Liver (tissue), 8 donors: ENCODE measurements at regions not wholly inside any gene's neighbourhood (a gene's known extent, or its start where the extent isn't known, plus 50 kb on each side); places are given as distances from the start of the nearest gene placed in this dataset.

ENCODE experiments used
- DNase-seq: peaks from one replicate; pipeline ENCODE4 v3.0.0-alpha.2; 2017; ENCODE audit warnings: low spot score
- H3K27ac ChIP-seq, 2 donors: one replicate each; pipeline ENCODE4 v1.7.0; 2013; ENCODE audit warnings: inconsistent platforms in 2 of 2, low read length in 2 of 2, control low read depth in 1 of 2, low read depth in 1 of 2, mild to moderate bottlenecking in 1 of 2
- H3K27me3 ChIP-seq, 4 donors: one replicate each; pipeline versions ENCODE4 v1.6.1 to v1.7.0; 2013; ENCODE audit warnings: low read length in 3 of 4, inconsistent platforms in 1 of 4, mild to moderate bottlenecking in 1 of 4, moderate library complexity in 1 of 4; ENCODE audit not compliant: control insufficient read depth in 4 of 4, insufficient read depth in 4 of 4
- H3K36me3 ChIP-seq, 4 donors: one replicate each; pipeline versions ENCODE4 v1.6.1 to v1.7.0; 2013; ENCODE audit warnings: low read length in 3 of 4, mild to moderate bottlenecking in 3 of 4, low read depth in 1 of 4, moderate library complexity in 1 of 4; ENCODE audit not compliant: control insufficient read depth in 4 of 4, insufficient read depth in 3 of 4
- H3K4me1 ChIP-seq, 4 donors: one replicate each; pipeline versions ENCODE4 v1.6.1 to v1.7.0; 2013; ENCODE audit warnings: low read length in 3 of 4, mild to moderate bottlenecking in 3 of 4, moderate library complexity in 1 of 4; ENCODE audit not compliant: control insufficient read depth in 4 of 4, insufficient read depth in 4 of 4
- H3K4me3 ChIP-seq, 3 donors: one replicate each; pipeline versions ENCODE4 v1.6.1 to v1.7.0; 2013; ENCODE audit warnings: low read length in 3 of 3, control low read depth in 1 of 3, low read depth in 1 of 3, mild to moderate bottlenecking in 1 of 3
- H3K9ac ChIP-seq, 2 donors: one replicate each; pipeline ENCODE4 v1.7.0; 2013; ENCODE audit warnings: low read length in 2 of 2, mild to moderate bottlenecking in 2 of 2, moderate library complexity in 2 of 2, control low read depth in 1 of 2, low read depth in 1 of 2
- H3K9me3 ChIP-seq, 4 donors: one replicate each; pipeline versions ENCODE4 v1.6.1 to v1.7.0; 2013; ENCODE audit warnings: low read length in 3 of 4; ENCODE audit not compliant: control insufficient read depth in 4 of 4
- EGR1 ChIP-seq, 2 donors: IDR thresholded peaks; 2 replicates each; pipeline ENCODE4 v1.6.1; 2016 to 2018; ENCODE audit warnings: antibody characterized with exemption in 2 of 2, low read depth in 2 of 2
- HNF4G ChIP-seq: IDR thresholded peaks from 2 replicates; pipeline ENCODE4 v1.6.1; 2016; ENCODE audit warnings: antibody characterized with exemption
- JUND ChIP-seq, 2 donors: IDR thresholded peaks; 2 replicates each; pipeline ENCODE4 v1.6.1; 2016; ENCODE audit warnings: antibody characterized with exemption in 2 of 2
- NR2F2 ChIP-seq: IDR thresholded peaks from 2 replicates; pipeline ENCODE4 v1.6.1; 2016; ENCODE audit warnings: antibody characterized with exemption
- RAD21 ChIP-seq, 2 donors: IDR thresholded peaks; 2 replicates each; pipeline ENCODE4 v1.6.1; 2016; ENCODE audit warnings: antibody characterized with exemption in 2 of 2, mild to moderate bottlenecking in 2 of 2
- RXRA ChIP-seq, 2 donors: IDR thresholded peaks; 2 replicates each; pipeline ENCODE4 v1.6.1; 2017 to 2018; ENCODE audit warnings: antibody characterized with exemption in 2 of 2, mild to moderate bottlenecking in 1 of 2
- SP1 ChIP-seq: IDR thresholded peaks from 2 replicates; pipeline ENCODE4 v1.6.1; 2018; ENCODE audit warnings: antibody characterized with exemption, mild to moderate bottlenecking
- YY1 ChIP-seq: IDR thresholded peaks from 2 replicates; pipeline ENCODE4 v1.6.1; 2016; ENCODE audit warnings: antibody characterized with exemption, mild to moderate bottlenecking
- WGBS: extraction: QIAGEN DNeasy Blood & Tissue Kit; methylation state at CpG from one replicate; pipeline ENCODE4 v1.1.7; 2013; 5-methylcytosine and 5-hydroxymethylcytosine counted together
- TF ChIP-seq, protein P1 (sequence below): fragments of 150-350 bp; IDR thresholded peaks from 2 replicates; pipeline ENCODE4 v1.5.1; 2017; ENCODE audit warnings: improper control_type of control experiment, low read depth, low read length; ENCODE audit not compliant: missing input control
- TF ChIP-seq, protein P2 (sequence below): IDR thresholded peaks from 2 replicates; pipeline ENCODE4 v1.6.1; 2016; ENCODE audit warnings: antibody characterized with exemption
- TF ChIP-seq, protein P3 (sequence below): IDR thresholded peaks from 2 replicates; pipeline ENCODE4 v1.6.1; 2016; ENCODE audit warnings: antibody characterized with exemption
- TF ChIP-seq, protein P4 (sequence below): IDR thresholded peaks from 2 replicates; pipeline ENCODE4 v1.6.1; 2016; ENCODE audit warnings: antibody characterized with exemption, mild to moderate bottlenecking
- TF ChIP-seq, protein P5 (sequence below): IDR thresholded peaks from 2 replicates; pipeline ENCODE4 v1.6.1; 2016; ENCODE audit warnings: antibody characterized with exemption
- donor health status: healthy.
- donor health status: healthy.
- donor health status: healthy.
- donor health status: healthy.
- donor health status: healthy.

DNA sequence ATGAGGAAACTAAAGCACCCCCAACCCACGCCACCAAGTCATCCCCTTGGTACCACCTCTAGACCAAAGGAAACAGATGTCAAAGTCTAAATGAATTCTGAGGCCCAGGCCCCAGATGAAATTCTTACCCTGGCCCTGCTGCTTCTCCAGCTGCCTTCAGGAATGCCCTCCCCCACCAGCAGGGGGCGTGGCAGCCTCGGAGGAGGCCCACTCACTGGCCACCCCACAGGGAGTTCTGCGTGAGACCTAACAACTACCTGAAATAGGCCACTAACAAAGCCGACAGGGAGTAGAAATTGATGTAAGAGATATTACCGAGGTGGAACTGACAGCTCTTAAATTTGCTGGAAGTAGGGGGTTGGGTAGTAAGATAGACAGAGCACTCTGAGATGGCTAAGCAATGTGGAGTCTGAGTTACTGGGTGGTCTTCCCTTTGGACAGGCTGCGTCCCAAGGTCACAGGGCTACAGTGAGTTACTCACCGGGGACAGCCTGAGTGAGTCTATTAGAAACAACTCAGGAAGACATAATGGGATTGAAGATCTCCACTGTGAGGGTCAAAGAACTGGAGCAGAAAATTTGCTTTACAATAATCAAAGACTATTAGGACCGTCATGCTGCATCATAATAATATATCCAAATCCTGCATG is 240.7 kb downstream of the SHOX2 start:
- TF ChIP-seq, protein P1, sequence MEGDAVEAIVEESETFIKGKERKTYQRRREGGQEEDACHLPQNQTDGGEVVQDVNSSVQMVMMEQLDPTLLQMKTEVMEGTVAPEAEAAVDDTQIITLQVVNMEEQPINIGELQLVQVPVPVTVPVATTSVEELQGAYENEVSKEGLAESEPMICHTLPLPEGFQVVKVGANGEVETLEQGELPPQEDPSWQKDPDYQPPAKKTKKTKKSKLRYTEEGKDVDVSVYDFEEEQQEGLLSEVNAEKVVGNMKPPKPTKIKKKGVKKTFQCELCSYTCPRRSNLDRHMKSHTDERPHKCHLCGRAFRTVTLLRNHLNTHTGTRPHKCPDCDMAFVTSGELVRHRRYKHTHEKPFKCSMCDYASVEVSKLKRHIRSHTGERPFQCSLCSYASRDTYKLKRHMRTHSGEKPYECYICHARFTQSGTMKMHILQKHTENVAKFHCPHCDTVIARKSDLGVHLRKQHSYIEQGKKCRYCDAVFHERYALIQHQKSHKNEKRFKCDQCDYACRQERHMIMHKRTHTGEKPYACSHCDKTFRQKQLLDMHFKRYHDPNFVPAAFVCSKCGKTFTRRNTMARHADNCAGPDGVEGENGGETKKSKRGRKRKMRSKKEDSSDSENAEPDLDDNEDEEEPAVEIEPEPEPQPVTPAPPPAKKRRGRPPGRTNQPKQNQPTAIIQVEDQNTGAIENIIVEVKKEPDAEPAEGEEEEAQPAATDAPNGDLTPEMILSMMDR, result peak; percentile 26
- TF ChIP-seq, protein P2, sequence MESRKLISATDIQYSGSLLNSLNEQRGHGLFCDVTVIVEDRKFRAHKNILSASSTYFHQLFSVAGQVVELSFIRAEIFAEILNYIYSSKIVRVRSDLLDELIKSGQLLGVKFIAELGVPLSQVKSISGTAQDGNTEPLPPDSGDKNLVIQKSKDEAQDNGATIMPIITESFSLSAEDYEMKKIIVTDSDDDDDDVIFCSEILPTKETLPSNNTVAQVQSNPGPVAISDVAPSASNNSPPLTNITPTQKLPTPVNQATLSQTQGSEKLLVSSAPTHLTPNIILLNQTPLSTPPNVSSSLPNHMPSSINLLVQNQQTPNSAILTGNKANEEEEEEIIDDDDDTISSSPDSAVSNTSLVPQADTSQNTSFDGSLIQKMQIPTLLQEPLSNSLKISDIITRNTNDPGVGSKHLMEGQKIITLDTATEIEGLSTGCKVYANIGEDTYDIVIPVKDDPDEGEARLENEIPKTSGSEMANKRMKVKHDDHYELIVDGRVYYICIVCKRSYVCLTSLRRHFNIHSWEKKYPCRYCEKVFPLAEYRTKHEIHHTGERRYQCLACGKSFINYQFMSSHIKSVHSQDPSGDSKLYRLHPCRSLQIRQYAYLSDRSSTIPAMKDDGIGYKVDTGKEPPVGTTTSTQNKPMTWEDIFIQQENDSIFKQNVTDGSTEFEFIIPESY, result no peak
- peak; percentile 26 to 62 for TF ChIP-seq RAD21 (IDR thresholded peaks at IDR 0.05)
- H3K9ac ChIP-seq, result no peak overlapping the region
- WGBS, result 48% methylated on average over 9 of the region's 9 CpGs
- no peaks in the 10 kb centered on the region for H3K4me1 ChIP-seq
- no peak overlapping the region for H3K4me3 ChIP-seq
- no peaks in the 10 kb centered on the region for H3K9me3 ChIP-seq
- no peaks in the 10 kb centered on the region for H3K36me3 ChIP-seq
- no peak overlapping the region for H3K27ac ChIP-seq
- no peaks in the 10 kb centered on the region for H3K27me3 ChIP-seq
- peak; percentile 75 for DNase-seq

DNA sequence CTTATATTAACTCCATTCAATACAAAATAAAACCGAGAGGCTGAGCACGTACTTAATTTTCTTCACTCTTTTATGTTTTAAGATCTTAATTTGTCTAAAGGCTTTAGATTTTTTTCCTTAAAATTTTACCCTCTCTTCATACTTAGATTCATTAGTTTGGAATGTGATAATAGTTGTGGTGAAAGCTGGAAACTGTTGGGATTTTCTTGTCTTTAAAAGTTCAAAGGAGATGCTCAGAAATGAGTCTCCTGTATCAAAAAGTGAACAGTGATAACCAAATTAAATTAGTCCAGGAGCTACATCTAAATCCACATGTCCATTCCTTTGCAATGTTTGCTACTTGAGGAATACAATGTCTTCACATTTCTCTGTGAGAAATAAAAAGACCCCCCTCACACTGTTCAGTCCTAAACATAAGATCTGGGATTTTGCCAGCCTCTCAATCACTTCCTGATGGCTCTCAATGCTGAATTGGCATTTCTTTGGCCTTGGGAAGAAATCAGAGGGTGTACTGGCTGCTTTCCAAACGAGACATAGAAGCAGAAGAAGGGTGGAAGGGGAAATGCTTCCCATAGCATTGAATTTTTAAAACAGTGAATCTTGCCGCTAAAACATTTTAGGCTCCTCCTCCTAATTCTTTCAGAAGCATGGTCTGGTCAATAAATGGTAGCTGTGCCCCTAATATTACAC is 245.0 kb downstream of the SHOX2 start:
- WGBS, result 67% methylated on average over 4 of the region's 4 CpGs
- Histone ChIP-seq H3K4me3 (no peak overlapping the region), H3K9ac (no peak overlapping the region), H3K36me3 (no peaks in the 10 kb centered on the region), H3K27ac (no peak overlapping the region), H3K27me3 (no peaks in the 10 kb centered on the region), H3K9me3 (no peaks in the 10 kb centered on the region), H3K4me1 (no peaks in the 10 kb centered on the region)
- TF ChIP-seq, protein P3, sequence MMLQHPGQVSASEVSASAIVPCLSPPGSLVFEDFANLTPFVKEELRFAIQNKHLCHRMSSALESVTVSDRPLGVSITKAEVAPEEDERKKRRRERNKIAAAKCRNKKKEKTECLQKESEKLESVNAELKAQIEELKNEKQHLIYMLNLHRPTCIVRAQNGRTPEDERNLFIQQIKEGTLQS, result no peak
- no peak for TF ChIP-seq YY1
- no peak for TF ChIP-seq RXRA (IDR thresholded peaks at IDR 0.05)
- TF ChIP-seq, protein P4, sequence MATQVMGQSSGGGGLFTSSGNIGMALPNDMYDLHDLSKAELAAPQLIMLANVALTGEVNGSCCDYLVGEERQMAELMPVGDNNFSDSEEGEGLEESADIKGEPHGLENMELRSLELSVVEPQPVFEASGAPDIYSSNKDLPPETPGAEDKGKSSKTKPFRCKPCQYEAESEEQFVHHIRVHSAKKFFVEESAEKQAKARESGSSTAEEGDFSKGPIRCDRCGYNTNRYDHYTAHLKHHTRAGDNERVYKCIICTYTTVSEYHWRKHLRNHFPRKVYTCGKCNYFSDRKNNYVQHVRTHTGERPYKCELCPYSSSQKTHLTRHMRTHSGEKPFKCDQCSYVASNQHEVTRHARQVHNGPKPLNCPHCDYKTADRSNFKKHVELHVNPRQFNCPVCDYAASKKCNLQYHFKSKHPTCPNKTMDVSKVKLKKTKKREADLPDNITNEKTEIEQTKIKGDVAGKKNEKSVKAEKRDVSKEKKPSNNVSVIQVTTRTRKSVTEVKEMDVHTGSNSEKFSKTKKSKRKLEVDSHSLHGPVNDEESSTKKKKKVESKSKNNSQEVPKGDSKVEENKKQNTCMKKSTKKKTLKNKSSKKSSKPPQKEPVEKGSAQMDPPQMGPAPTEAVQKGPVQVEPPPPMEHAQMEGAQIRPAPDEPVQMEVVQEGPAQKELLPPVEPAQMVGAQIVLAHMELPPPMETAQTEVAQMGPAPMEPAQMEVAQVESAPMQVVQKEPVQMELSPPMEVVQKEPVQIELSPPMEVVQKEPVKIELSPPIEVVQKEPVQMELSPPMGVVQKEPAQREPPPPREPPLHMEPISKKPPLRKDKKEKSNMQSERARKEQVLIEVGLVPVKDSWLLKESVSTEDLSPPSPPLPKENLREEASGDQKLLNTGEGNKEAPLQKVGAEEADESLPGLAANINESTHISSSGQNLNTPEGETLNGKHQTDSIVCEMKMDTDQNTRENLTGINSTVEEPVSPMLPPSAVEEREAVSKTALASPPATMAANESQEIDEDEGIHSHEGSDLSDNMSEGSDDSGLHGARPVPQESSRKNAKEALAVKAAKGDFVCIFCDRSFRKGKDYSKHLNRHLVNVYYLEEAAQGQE, result no peak
- TF ChIP-seq EGR1 (IDR thresholded peaks at IDR 0.05; ENCODE audit: low read depth in 2 of 2), result no peak
- TF ChIP-seq, protein P1, result no peak
- no peak for TF ChIP-seq HNF4G
- no peak for TF ChIP-seq SP1
- TF ChIP-seq, protein P2, result no peak
- no peak for TF ChIP-seq NR2F2
- TF ChIP-seq, protein P5, sequence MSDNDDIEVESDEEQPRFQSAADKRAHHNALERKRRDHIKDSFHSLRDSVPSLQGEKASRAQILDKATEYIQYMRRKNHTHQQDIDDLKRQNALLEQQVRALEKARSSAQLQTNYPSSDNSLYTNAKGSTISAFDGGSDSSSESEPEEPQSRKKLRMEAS, result no peak
- TF ChIP-seq JUND (IDR thresholded peaks at IDR 0.05), result no peak
- DNase-seq, result no peak
